H9 (cell line): ENCODE measurements at regions not wholly inside any gene's neighbourhood (a gene's known extent, or its start where the extent isn't known, plus 50 kb on each side); places are given as distances from the start of the nearest gene placed in this dataset.

Source experiments
- DNase-seq: peaks from one replicate; pipeline ENCODE4 v3.0.0-alpha.2; 2017
- H2AFZ ChIP-seq: one replicate; pipeline ENCODE4 v1.6.1; 2013; ENCODE audit warnings: mild to moderate bottlenecking, low read length, control low read depth, moderate library complexity
- H2AK5ac ChIP-seq: 2 replicates; pipeline ENCODE4 v1.6.1; 2013; ENCODE audit warnings: low read length, control low read depth, mixed read lengths; ENCODE audit not compliant: insufficient read length
- H2BK120ac ChIP-seq: one replicate; pipeline ENCODE4 v1.6.1; 2013; ENCODE audit warnings: low read depth, mild to moderate bottlenecking, low read length, control low read depth, inconsistent platforms; ENCODE audit not compliant: poor library complexity, severe bottlenecking
- H2BK12ac ChIP-seq: 2 replicates; pipeline ENCODE4 v1.6.1; 2013; ENCODE audit warnings: low read length, control low read depth, mixed read lengths, low read depth; ENCODE audit not compliant: insufficient read length
- H2BK15ac ChIP-seq: 2 replicates; pipeline ENCODE4 v1.6.1; 2013; ENCODE audit warnings: low read depth, low read length, control low read depth
- H2BK20ac ChIP-seq: one replicate; pipeline ENCODE4 v1.6.1; 2013; ENCODE audit warnings: low read depth, mild to moderate bottlenecking, low read length, control low read depth, inconsistent platforms; ENCODE audit not compliant: poor library complexity, severe bottlenecking
- H2BK5ac ChIP-seq: 2 replicates; pipeline ENCODE4 v1.6.1; 2013; ENCODE audit warnings: low read length, control low read depth, mixed read lengths; ENCODE audit not compliant: insufficient read length
- H3K14ac ChIP-seq: 2 replicates; pipeline ENCODE4 v1.6.1; 2013; ENCODE audit warnings: low read length, control low read depth; ENCODE audit not compliant: insufficient read depth
- H3K18ac ChIP-seq: 2 replicates; pipeline ENCODE4 v1.6.1; 2013; ENCODE audit warnings: low read depth, mild to moderate bottlenecking, mixed read lengths, low read length, control low read depth; ENCODE audit not compliant: insufficient read length
- H3K23ac ChIP-seq: 2 replicates; pipeline ENCODE4 v1.6.1; 2013; ENCODE audit warnings: low read length, control low read depth, mixed read lengths, low read depth; ENCODE audit not compliant: insufficient read length
- H3K23me2 ChIP-seq: 2 replicates; pipeline ENCODE4 v1.6.1; 2013; ENCODE audit warnings: low read depth, mild to moderate bottlenecking, mixed read lengths, low read length, control low read depth; ENCODE audit not compliant: insufficient read length, poor library complexity, severe bottlenecking
- H3K27ac ChIP-seq: 2 replicates; pipeline ENCODE4 v1.5.1; 2013; ENCODE audit warnings: low read length, control low read depth, mixed read lengths, low read depth; ENCODE audit not compliant: insufficient read length
- H3K27me3 ChIP-seq: 2 replicates; pipeline ENCODE4 v1.6.1; 2013; ENCODE audit warnings: low read length, control low read depth, inconsistent platforms; ENCODE audit not compliant: insufficient read depth
- H3K4ac ChIP-seq: 2 replicates; pipeline ENCODE4 v1.6.1; 2013; ENCODE audit warnings: low read depth, mild to moderate bottlenecking, control low read depth, inconsistent platforms, low read length, moderate library complexity
- H3K4me1 ChIP-seq: 2 replicates; pipeline ENCODE4 v1.6.1; 2013; ENCODE audit warnings: low read length, control low read depth, inconsistent platforms; ENCODE audit not compliant: insufficient read depth
- H3K4me2 ChIP-seq: 2 replicates; pipeline ENCODE4 v1.6.1; 2013; ENCODE audit warnings: low read length, control low read depth, mixed read lengths; ENCODE audit not compliant: insufficient read length, insufficient read depth
- H3K56ac ChIP-seq: 2 replicates; pipeline ENCODE4 v1.6.1; 2013; ENCODE audit warnings: low read depth, mild to moderate bottlenecking, mixed read lengths, low read length, control low read depth; ENCODE audit not compliant: insufficient read length
- H3K79me1 ChIP-seq: 2 replicates; pipeline ENCODE4 v1.6.1; 2013; ENCODE audit warnings: low read depth, mild to moderate bottlenecking, moderate library complexity, low read length, control low read depth, inconsistent platforms; ENCODE audit not compliant: insufficient read depth, poor library complexity, severe bottlenecking
- H3K79me2 ChIP-seq: 2 replicates; pipeline ENCODE4 v1.6.1; 2013; ENCODE audit warnings: low read length, control low read depth, inconsistent platforms; ENCODE audit not compliant: insufficient read depth
- H3K9ac ChIP-seq: 2 replicates; pipeline ENCODE4 v1.6.1; 2013; ENCODE audit warnings: low read length, control low read depth, mixed read lengths; ENCODE audit not compliant: insufficient read length; ENCODE audit errors: extremely low read depth
- H3K9me3 ChIP-seq: one replicate; pipeline ENCODE4 v1.6.1; 2013; ENCODE audit warnings: low read depth, low read length, inconsistent platforms; ENCODE audit not compliant: control insufficient read depth
- H3T11ph ChIP-seq: one replicate; pipeline ENCODE4 v1.6.1; 2013; ENCODE audit warnings: mild to moderate bottlenecking, low read length, control low read depth, inconsistent platforms
- H4K20me1 ChIP-seq: one replicate; pipeline ENCODE4 v1.6.1; 2013; ENCODE audit not compliant: control insufficient read depth, insufficient read length, insufficient read depth
- H4K5ac ChIP-seq: 2 replicates; pipeline ENCODE4 v1.6.1; 2013; ENCODE audit warnings: low read depth, mild to moderate bottlenecking, mixed read lengths, low read length, control low read depth; ENCODE audit not compliant: insufficient read length
- H4K8ac ChIP-seq: replicated peaks from 2 replicates; pipeline ENCODE4 v1.6.1; 2013; ENCODE audit warnings: low read length, control low read depth, mixed read lengths, low read depth; ENCODE audit not compliant: insufficient read length
- H4K91ac ChIP-seq: 2 replicates; pipeline ENCODE4 v1.6.1; 2013; ENCODE audit warnings: low read depth, mild to moderate bottlenecking, moderate library complexity, mixed read lengths, low read length, control low read depth; ENCODE audit not compliant: insufficient read length
- H3K27ac Mint-ChIP-seq, 3 experiments: 2 replicates in 2 of 3; 3 replicates in 1 of 3; pipeline ENCODE4 v1.8.0; 2020 to 2021; ENCODE audit warnings: mixed read lengths in 3 of 3, mild to moderate bottlenecking in 1 of 3, moderate library complexity in 1 of 3
- H3K27me3 Mint-ChIP-seq: 2 replicates; pipeline ENCODE4 v1.8.0; 2021; ENCODE audit warnings: low read depth, mild to moderate bottlenecking, moderate library complexity, mixed read lengths
- H3K36me3 Mint-ChIP-seq, 3 experiments: 2 replicates in 2 of 3; 3 replicates in 1 of 3; pipeline ENCODE4 v1.8.0; 2020 to 2021; ENCODE audit warnings: low read depth in 3 of 3, mixed read lengths in 3 of 3; ENCODE audit not compliant: insufficient read depth in 1 of 3
- H3K4me1 Mint-ChIP-seq, 2 experiments: 2 replicates each; pipeline ENCODE4 v1.8.0; 2020; ENCODE audit warnings: mixed read lengths in 2 of 2
- H3K4me3 Mint-ChIP-seq, 2 experiments: 2 replicates in 1 of 2; 3 replicates in 1 of 2; pipeline ENCODE4 v1.8.0; 2020 to 2021; ENCODE audit warnings: mild to moderate bottlenecking in 2 of 2, mixed read lengths in 2 of 2, moderate library complexity in 1 of 2
- H3K9me3 Mint-ChIP-seq, 2 experiments: 2 replicates in 1 of 2; 3 replicates in 1 of 2; pipeline ENCODE4 v1.8.0; 2020; ENCODE audit warnings: mild to moderate bottlenecking in 2 of 2, mixed read lengths in 2 of 2, moderate library complexity in 1 of 2
- CTCF ChIP-seq: fragments of 200-600 bp; sonication (generic); conservative IDR thresholded peaks from 3 replicates; pipeline ENCODE4 v1.8.0; 2021; ENCODE audit warnings: antibody characterized with exemption, mild to moderate bottlenecking
- WGBS: extraction: QIAGEN DNeasy Blood & Tissue Kit; methylation state at CpG from one replicate; pipeline ENCODE4 v1.1.7; 2013; ENCODE audit warnings: missing lambda C conversion rate, low lambda C conversion rate, mixed read lengths; ENCODE audit not compliant: insufficient read length; ENCODE audit errors: extremely low coverage; 5-methylcytosine and 5-hydroxymethylcytosine counted together

- no peak for TF ChIP-seq CTCF
- Histone ChIP-seq H3K18ac (no peak overlapping the region), H3K14ac (no peak overlapping the region), H4K5ac (no peak overlapping the region), H4K8ac (no peak overlapping the region), H3K23ac (no peak overlapping the region), H2BK20ac (no peak overlapping the region), H2BK15ac (no peak overlapping the region), H3K27me3 (no peaks in the 10 kb centered on the region), H3K9ac (no peak overlapping the region), H3K79me2 (no peaks in the 10 kb centered on the region), H4K20me1 (no peaks in the 10 kb centered on the region), H2BK120ac (no peak overlapping the region), H3K4me2 (no peak overlapping the region), H3K27ac (no peak overlapping the region), H3K79me1 (no peaks in the 10 kb centered on the region), H3K4ac (no peak overlapping the region), H2AK5ac (no peak overlapping the region), H4K91ac (no peak overlapping the region), H3T11ph (no peak overlapping the region), H3K56ac (no peak overlapping the region), H2BK12ac (no peak overlapping the region), H2AFZ (no peak overlapping the region), H2BK5ac (no peak overlapping the region), H3K4me1 (no peaks in the 10 kb centered on the region), H3K23me2 (no peaks in the 10 kb centered on the region), H3K9me3 (peaks cover 32% of the 10 kb centered on the region)
- Mint-ChIP-seq H3K4me3 (no peak overlapping the region), H3K9me3 (peaks cover 57 to 73% of the 10 kb centered on the region in 2 experiments), H3K27me3 (peaks cover 50% of the 10 kb centered on the region), H3K4me1 (peaks cover 9 to 17% of the 10 kb centered on the region in 2 experiments), H3K27ac (no peak overlapping the region), H3K36me3 (no peaks in the 10 kb centered on the region; a peak in 1 of 7 replicates)
- no peak for DNase-seq
- WGBS, result no CpG with 5 or more reads among the region's 4 CpGs
Observed at GRCh38 chrX:121151293-121151692, 103.9 kb downstream of the GLUD2 start.
